GOT3 (cell line): ENCODE measurements at regions not wholly inside any gene's neighbourhood (a gene's known extent, or its start where the extent isn't known, plus 50 kb on each side); places are given as distances from the start of the nearest gene placed in this dataset.
"Not testable (repeated sequence)": the region's sequence is repeated elsewhere in the genome, so short reads cannot be mapped to it uniquely, and the experiment has no call there.

Experiments used
- DNase-seq: peaks from one replicate; lab custom pipeline; 2025; ENCODE audit warnings: mixed read lengths; lab: John Stamatoyannopoulos, UW

DNA sequence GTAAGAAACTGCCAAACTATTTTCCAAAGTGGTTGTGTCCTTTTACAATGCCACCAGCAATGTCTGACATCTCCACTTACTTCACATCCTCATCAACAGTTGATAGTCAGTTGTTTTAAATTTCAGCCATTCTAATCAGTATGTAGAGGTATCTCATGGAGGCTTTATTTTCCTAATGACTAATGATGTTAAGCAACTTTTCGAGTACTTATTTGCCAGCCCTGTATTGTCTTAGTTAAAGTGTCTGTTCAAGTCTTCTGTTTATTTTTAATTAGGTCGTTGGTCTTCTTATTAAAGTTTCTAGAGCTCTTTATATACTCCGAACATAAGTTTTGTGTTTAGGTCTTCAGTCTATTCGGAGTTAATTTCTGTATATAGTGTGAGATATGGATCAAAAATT is 54.9 kb upstream of the NBPF12 start:
- not testable (repeated sequence) for DNase-seq

DNA sequence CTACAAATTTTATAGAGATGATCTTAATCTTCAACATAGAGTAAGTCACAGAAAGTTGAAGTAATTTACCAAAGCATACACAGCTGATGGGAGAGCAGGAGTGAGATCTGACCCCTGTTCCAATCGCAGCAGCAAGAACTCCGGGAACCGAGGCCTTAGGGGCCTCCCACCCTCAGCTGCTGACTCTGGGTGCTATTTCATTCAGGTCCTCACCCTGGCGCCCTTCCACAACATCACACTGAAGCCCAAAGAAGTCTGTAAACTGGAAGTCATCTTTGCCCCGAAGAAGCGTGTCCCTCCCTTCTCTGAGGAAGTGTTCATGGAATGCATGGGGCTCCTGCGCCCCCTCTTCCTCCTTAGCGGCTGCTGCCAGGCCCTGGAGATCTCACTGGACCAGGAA is 57.0 kb upstream of the NBPF12 start:
- DNase-seq, result not testable (repeated sequence)

DNA sequence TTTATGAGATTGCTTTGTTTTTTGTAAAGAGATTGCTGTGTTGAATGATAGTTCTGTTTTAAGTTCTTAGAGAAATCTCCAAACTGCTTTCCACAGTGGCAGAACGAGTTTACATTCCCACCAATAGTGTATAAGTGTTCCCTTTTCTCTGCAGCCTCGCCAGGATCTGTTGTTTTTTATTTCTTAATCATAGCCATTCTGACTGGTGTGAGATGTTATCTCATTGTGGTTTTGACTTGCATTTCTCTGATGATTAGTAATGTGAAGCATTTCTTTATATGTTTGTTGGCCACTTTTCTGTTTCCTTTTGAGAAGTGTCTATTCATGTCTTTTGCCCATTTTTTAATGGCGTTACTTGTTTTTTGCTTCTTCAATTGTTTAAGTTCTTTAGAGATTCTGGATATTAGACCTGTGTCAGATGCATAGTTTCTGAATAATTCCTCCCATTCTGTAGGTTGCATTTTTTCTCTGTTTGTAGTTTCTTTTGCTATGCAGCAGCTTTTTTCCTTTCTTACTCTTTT is 74.3 kb upstream of the NBPF12 start:
- not testable (repeated sequence) for DNase-seq

DNA sequence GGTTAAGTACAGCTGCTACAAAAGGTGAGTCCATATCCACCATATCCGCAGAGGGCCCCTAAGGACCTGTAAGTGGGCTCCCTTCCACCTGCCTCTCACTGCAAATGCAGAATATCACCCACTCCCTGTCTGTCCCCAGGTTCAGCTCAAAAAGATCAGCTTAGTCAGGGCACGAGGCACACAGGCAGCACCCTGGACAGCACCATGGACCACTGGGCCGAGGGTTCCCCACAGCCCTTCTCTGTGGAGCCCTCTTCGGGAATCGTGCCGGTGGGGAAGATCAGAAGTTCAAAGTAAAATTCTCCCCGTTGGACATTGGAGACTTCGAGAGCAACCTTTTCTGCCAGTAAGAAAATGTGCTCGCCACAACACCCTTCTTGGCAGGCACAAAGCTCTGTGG is 85.0 kb upstream of the NBPF12 start:
- not testable (repeated sequence) for DNase-seq

DNA sequence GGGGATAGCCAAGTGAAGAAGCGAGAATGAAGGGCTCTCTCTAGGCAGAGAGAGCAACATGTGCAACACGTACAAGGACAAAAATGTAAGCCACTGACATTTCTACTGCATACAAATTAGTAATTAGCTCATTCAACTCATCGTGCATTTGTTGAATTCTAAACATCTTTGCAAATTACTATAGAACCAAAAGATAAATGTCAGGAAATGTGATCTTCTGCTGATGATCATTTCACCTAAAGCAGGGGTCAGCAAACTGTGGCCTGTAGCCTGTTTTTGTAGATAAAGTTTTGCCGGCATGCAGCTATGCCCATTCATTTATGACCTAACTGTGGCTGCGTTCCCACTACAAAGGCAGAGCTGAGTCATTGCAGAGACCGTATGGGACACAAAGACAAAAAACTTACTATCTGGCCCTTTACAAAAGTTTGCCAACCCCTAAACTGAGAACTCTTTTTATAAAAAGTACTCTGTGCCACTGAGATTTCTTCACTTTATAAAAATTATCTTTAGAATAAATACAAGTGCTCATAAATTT is 87.7 kb upstream of the NBPF12 start:
- not testable (repeated sequence) for DNase-seq

DNA sequence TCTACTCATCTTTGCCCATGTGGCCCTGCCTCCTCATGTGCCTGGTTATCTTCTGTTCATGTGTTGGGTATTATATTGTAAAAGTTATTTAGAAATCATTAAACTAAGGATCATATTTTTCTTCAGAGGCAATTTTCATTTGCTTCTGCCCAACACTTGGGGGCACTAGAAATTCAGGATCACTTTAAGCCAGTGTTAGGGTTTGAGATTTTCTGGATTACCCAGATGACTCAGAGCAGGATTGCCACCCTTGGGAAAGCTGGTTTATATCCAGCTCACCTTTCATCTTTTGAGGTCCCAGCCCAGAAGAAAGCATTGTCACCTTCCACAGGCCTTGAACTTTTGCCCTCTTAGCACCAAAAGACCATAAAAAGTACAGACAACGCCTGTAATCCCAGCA is 99.4 kb upstream of the NBPF12 start:
- DNase-seq, result not testable (repeated sequence)

DNA sequence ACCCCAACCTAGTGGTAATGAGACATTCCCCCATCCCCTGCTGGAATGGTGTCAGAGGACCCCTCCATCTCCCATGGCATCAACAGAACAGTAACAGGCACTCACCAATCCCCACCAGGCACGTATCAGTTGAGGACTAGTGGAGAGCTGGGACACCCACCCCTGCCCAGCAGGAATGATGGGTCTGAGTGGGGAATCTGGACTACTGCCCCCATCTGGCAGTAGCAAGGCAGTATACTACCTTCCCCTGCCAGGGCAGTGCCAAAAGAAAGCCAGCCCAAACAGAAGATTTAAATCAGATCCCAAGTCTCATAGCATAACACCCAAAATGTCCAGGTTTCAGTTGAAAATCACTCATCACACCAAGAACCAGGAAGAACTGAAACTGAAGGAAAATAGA is 111.2 kb upstream of the NBPF12 start:
- not testable (repeated sequence) for DNase-seq

DNA sequence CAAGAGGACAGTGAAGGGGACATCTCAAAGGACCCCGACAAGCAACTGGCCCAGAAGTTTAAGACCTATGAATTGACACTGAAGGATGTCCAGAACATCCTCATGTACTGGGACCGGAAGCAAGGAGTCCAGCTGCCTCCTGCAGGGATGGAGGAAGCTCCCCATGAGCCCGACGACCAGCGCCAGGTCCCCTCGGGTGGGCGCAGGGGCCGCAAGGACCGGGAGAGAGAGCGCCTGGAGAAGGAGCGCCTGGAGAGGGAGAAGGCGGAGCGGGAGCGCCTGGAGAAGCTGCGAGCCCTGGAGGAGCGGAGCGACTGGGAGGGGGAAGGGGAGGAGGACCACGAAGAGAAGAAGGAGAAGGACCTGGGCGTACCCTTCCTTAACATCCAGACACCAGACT is 143.9 kb upstream of the NBPF12 start:
- not testable (repeated sequence) for DNase-seq

DNA sequence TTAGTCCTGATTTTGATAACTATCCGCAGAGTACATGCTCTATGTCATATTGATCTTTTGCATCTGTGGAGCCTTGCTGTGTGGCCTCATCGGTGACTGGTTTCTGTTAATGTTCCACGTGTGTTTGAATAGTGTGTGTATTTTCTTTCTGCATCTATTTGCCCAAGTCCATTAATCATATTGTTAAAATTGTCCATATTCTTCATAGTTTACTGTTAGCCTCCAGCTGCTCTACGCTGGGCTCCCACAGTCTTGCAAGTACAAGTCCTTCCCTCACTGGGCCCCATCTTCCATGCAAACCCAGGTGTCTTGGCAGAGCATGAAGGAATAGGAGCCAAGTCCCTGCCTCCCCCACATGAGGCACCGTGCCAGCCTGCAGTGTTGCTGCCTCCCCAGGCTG is 145.4 kb upstream of the NBPF12 start:
- not testable (repeated sequence) for DNase-seq

DNA sequence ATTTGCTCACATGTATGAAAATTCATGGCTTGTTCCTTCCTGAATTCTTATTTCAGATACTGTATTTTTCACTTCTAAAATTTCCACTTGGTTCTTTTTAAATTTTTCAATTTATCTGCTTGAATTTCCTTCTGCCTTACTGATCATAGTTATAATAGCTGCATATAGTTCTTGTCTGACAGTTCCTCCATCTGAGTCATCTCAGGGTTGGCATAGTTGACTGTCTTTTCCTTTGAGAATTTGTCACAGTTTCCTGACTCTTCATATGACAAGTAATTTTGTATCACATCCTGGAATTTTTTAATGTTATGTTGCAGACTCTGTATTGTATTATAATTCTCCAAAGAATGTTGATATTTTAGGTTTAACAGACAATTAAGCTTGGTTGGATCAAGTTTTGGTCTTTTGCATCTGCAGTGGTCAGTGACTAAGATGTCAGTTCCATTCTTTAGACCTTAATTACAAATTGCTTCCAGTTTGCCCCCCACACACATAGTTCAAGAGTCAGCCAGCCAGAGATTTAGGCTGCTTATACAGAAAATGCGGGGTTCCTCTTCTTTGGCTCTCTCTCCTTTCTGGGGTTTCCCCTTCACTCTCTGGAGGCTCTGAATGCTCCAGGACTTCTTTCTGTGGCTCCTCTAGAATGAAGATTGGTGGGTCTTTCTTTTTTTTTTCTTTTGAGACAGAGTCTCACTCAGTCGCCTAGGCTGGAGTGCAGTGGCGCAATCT is 153.7 kb upstream of the NBPF12 start:
- DNase-seq, result not testable (repeated sequence)

DNA sequence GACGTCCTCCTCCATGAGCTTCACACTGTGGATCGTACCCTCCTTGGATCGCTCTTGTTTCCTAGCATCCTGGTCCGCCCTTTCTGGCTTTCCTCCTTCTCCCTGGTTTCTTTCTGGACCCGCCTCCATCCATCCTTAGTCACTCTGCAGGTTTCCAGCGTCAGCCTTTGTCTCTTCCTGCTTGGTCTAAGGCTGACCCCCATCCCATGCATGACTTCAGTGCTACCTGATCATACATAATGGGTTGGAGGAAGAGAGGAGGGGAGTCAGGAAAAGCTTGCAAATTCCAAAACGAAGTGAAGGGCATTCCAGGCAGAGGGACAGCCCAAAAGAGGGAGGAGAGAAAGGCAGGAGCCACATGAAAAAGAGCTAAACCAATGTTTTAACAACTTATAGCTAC is 156.9 kb upstream of the NBPF12 start:
- not testable (repeated sequence) for DNase-seq

DNA sequence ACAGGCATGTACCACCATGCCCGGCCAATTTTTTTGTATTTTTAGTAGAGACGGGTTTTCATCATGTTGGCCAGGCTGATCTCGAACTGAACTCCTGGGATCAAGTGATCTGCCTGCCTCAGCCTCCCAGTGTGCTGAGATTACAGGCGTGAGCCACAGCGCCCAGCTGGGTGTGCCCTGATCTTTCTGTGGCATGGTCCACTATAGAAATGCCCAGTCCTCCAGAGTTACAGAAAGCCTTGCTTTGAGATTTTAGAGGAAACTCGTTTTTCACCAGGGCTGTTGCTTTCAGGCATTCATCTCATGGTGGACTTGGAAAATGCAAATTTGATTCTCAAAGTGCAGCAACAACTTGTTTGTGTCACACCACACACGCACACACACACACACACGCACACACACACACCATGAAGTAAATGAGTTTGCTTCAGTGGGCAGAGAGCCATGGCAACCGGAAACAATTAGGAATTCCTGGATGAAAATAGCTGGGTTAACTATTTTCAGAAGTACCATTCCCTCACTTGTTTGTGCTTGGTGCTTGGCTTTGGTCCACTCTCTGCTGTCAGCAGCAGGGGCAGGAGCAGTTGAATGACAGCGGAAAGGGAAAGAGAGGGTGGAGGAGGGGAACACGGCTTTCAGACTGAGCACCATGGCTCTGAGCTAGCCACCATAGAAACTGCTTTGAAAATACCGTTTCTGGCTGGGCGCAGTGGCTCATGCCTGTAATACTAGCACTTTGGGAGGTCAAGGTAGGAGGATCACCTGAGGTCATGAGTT is 160.1 kb upstream of the NBPF12 start:
- not testable (repeated sequence) for DNase-seq

DNA sequence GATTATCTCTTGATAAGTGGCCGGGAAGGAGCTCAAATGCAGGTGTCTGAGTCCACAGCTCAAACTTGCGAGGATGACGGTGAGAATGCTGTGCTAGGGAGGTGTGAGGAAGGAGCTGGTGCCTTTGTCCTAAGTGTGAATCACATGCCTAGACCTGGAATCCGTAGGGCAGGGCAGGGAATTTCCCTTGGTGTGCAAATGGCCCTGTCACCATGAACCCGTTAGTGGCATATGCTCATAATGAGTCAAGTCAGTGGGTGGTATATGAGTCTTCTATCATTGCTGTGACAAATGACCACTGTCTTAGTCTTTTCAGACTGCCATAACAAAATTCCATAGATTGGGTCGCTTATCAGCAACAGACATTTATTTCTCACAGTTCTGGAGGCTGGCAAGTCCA is 163.1 kb upstream of the NBPF12 start:
- DNase-seq, result not testable (repeated sequence)

DNA sequence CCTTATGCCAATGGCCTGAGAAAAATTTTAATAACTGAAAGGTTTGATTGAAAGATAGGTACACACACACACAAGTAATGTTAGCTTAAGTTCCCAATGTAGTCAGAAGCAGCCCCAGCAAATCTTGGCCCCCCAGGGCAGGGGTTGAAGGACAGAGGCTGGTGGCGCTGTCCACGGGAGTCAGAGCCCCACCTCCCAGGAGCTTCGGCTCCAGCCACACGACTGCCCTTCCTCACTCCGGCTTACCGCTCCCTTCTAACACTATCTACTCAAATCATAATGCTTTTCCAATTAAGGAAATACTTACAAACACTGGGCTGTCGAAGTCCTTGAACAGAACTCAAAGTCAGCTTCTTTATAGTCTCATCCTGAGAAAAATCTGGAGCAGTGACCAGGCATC is 163.9 kb upstream of the NBPF12 start:
- DNase-seq, result not testable (repeated sequence)

DNA sequence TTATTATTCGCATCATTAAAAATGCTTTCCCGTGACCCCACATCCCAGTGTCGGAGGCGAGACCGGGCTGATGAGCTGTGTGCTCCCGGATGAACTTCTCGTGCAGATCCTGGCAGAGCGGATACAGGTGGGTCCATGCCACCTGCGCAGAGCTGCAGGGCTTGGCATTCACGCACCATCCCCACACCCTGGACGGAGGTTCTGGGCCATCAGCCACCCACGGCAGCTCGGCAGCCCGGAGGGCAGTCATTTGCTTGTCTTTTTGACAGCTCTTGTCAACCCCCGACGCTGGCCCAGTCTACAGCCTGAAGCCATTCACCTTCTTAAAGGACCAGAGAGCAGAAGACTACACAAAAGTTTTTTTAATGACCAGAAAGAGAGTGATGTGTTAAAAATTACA is 166.7 kb upstream of the NBPF12 start:
- DNase-seq, result not testable (repeated sequence)

DNA sequence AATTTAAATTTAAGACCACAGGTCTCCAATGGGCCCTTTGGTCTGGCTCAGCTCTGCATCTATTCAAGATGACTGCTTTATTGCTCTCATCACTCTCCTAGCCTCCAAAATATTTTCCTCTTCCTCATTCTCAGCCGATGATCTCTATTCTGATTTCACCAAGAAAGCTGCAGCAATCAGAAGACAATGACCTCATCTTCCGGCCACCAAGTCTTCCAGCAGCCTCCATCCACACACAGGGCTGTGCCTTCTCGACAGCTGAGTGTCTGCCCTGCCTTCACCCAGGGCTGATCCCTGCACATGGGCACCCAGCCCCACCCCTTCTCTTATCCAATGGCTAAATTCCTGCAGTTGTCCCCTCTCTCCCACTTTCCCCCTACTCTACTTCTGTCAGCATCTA is 167.1 kb upstream of the NBPF12 start:
- not testable (repeated sequence) for DNase-seq

DNA sequence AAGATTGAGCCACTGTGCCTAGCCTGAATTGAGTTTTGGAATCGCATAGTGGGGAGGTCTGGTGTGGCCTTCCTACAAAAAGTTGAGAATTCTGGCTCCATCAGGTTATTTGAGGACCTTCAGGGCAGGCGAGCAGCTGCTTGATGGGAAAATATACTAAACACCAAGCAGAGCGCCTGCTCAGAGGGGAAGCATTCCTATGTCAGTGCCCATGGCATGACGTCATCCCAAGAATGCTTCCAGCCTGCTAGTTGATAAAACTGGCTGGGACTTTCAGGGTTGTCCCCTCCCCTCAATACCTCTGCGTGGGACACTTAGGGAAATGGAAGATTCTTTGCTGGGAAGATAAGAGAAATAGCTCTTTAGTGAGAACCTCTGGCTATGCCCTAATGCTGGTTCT is 174.9 kb upstream of the NBPF12 start:
- not testable (repeated sequence) for DNase-seq

DNA sequence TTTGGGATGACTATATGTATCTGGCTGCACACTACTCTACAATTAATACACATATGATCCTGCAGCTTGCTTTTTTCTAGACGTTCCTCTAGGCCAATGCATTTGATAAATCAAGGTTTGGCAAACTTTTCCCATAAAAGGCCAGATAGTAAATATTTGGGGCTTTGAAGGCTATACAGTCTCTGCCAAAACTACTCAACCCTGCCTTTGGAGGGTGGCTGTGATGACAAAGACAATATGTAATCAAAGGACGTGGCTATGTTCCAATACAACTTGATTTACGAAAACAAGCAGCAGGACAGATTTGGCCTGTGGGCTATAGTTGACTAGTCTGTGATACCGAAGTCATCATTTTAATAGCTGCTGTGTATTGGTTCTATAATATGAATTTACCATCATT is 181.3 kb upstream of the NBPF12 start:
- DNase-seq, result not testable (repeated sequence)

DNA sequence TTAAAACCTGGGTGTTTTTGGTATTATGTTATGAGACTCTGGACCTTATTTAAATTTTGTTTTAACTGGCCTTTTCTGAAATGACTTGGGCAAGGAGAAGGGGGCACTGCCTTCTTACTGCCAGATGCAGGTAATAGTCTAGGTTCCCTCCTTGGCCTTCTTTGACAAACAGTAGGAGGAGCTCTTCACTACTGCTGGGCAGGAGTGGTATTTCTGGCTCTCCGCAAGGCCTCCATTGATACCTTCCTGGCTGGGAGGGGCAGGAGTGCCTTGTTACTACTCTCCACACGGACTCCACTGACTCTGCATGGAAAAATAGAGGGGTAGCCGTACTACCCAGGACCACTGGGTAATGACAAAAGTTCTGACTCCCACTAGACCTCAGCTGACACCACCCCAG is 189.4 kb upstream of the NBPF12 start:
- not testable (repeated sequence) for DNase-seq

DNA sequence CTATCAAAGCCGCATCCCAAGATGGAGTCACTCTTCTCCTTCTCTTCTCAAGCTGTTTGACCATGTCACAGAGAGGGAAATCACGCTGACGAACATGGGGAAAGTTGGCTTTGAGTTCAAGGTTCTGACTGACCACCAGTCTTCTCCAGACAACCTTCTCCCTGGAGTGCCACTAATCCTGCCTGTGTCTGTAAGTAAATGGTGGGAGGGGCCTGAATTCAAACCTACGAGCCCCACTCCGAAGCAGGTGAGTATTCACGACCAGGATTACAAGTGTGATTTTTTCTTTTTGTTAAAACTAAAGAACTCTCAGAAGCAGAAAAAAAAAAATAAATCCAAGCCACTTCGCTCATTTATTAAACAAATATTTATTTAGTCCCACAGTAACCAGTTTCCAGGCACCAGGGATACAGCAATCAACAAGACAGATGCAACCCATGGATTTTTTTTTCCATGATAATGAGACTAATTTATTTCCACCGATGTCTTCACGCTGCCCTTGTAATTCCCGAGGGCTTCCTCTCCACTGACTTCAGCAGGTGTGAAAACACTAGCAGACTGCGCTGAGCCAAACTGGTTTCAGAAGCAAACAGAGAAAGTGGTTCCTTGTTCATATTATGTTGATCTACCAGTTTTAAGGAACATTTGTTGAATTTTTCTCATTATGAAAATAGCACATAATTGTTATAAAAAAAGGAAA is 206.0 kb upstream of the NBPF12 start:
- DNase-seq, result not testable (repeated sequence)

DNA sequence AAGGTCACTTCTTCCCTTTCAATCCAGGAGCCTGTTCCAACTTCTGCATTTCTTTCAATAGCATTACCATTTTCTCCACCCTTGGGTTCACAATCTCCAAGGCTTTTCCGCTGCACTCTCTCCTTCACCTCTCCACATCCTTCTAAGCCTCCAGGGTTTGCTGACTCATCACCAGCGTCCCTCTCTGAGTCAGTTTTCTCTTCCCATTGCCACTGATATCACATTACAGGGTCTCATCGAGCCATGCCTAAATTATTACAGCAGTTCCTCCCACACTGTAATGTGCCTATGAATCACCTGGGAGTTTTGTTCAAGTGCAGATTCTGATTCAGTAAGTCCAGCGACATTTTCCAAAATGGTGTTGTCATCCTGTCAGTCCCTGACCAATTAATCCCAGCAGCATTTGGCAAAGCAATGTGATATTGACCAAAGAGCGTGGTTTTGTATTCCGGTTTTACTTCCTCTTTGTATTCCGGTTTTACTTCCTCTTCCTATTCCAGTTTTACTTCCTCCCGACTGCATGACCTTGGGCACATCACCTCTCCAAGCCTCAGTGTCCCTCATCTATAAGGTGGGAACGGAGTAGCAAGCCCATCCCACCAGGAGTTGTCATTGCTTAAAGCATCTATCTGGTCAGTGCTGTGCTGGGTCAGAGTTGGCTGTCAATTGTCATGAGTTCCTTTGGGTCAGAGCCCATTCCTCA is 208.3 kb upstream of the NBPF12 start:
- DNase-seq, result not testable (repeated sequence)
